Erythroblast (primary cell): ENCODE measurements at regions not wholly inside any gene's neighbourhood (a gene's known extent, or its start where the extent isn't known, plus 50 kb on each side); places are given as distances from the start of the nearest gene placed in this dataset.

Experiments
- DNase-seq, 2 experiments: peaks; one replicate each; lab custom pipeline; 2025; lab: John Stamatoyannopoulos, UW
- GATA1 ChIP-seq: IDR thresholded peaks from 2 replicates; pipeline ENCODE4 v1.6.1; 2011; ENCODE audit warnings: low read depth, mild to moderate bottlenecking, control low read depth, low read length, moderate library complexity
- POLR2A ChIP-seq: IDR thresholded peaks from 2 replicates; pipeline ENCODE4 v1.6.1; 2011; ENCODE audit warnings: mild to moderate bottlenecking, low read length

DNA sequence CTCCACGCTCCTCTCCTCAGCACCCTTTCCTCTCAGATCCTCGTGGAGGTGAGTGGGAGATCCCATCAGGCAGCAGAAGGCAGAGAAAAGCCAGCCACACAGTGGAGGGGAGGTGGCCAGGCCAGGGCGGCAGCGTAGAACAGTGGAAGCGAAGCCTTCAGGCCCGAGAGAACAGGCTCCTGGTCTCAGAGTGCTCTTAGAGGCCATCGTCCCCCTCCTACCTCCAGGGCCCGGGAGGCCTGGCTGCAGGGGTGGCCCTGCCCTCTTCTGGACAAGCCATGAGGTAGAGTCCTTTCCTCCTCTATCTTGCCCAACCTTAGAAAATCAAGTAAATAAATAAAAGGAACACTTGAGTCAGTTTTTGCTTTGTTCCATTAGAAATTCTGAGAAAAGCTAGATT is 202.0 kb downstream of the KATNAL1 start:
- no peak for DNase-seq
- TF ChIP-seq POLR2A, result no peak
- no peak for TF ChIP-seq GATA1

DNA sequence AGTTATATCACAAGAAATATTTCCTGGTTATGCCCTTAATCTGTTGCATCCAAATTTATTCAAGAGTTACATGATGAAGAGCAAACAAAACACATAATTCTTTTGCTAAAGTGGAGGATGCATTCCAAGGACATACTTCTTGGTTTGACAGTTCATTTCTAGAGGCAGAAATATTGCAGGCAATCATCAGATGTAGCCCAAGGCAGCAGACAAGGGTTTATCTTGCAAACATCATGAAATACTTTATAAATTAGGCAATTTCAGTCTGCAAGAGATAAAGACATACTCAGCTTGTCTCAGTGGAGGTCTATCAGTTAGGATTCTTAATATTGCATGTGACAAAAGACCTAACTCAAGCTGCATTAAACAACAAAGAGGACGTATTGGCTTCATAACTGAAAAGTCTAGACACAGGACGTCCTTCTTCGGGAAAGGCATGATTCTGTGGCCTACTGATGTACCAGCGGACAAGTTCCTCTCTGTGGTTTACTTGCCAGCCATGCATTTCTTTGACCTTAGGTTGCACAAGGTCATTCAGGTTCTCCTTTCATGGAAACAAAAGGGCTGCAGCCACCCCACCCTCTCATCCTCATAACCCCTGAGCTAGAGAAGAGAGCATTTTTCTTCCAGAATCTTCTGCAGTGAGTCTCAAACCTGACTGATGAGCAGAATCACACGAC is 204.1 kb downstream of the KATNAL1 start:
- TF ChIP-seq POLR2A (no peak), GATA1 (no peak)
- no peak for DNase-seq

DNA sequence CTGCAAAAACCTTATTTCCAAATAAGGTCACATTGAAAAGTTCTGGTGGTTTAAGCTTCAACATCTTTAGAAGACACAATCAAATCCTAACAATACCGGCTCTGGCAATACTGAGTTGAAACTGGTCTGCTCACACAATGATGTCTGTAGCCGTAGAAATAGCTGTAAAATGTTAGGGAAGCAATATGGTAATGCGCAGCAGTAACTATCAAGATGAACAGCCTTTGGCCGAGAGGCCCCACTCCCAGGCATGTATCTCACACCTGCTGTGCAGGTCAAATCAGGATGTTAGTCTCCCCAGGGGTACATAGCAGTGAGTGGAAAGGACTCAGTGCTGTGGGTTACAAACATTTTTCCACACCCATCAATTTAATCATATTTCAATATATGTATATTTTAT is 207.1 kb downstream of the KATNAL1 start:
- TF ChIP-seq GATA1 (no peak), POLR2A (no peak)
- DNase-seq, result no peak

DNA sequence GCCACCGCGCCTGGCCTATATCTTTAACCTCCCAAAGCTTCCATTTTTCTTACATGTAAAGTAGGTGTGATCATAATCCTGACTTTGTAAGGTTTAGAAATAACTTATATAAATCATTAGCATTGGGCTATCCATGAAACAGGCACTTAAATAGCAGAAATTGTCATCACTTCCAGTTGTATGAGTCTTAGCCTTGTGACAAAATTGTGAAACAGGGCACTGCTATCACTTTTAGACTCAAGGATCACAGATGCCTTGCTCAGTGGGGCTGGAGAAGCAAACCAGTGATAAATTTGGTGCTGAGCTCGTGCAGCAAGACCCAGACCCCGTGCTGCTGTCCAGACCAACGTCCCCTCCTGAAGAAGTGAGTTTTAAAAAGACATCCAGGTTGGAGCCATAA is 209.7 kb downstream of the KATNAL1 start:
- TF ChIP-seq GATA1, result no peak
- TF ChIP-seq POLR2A, result no peak
- no peak for DNase-seq

DNA sequence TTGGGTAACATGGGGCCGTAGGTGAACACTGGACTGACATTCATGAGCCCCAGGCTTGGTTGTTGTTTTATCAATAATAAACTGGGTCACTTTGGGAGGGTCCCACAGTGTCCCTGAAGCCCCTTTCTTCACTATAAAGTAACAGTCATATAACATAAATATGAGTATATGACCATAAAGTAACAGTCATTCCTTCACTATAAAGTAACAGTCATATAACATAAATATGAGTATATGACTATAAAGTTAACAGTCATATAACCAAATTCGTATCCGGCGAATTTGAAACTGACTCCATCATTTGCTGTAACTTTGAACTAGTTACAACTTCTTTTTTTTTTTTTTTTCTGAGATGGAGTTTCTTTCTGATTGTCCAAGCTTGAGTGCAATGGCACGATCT is 210.3 kb downstream of the KATNAL1 start:
- no peak for DNase-seq
- TF ChIP-seq GATA1 (no peak), POLR2A (no peak)

DNA sequence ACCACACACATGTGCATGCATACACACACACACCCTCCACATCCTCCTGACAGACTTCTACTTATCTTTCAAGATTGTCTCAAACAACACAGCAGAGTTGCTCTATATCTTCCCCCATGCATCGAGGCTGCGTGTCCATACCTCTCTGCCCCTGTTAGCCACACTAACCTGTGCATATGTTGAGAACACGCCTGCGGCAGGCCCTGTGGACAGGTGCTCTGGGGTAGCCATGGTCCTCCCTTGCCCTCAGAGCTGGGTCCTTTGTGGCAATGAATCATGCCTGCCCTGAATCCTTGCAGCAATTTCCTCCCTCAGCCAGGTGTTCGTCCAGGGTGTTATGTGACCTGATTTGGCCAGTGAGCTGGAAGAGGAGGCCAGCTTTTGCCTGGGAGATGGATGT is 213.3 kb downstream of the KATNAL1 start:
- TF ChIP-seq POLR2A, result no peak
- no peak for TF ChIP-seq GATA1
- DNase-seq, result peak in 1 of 2 experiments; percentile 12

DNA sequence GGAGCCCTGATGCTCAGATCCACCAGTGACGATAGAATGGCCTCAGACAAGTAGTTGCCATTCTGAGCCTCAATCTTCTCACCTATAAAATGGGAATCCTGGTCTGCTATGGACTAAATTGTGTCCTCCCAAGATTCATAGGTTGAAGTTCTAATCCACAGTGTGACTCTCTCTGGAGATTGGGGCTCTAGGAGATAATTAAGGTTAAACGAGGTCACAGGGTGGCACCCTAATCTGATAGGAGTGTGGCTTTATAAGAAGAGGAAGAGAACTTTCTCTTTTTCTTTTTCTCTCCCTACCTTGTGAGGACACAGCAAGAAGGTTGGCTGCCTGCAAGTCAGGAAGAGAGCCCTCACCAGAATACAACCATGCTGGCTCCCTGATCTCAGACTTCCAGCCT is 214.1 kb downstream of the KATNAL1 start:
- TF ChIP-seq POLR2A, result no peak
- no peak for TF ChIP-seq GATA1
- peak; percentile 19 to 55 for DNase-seq

DNA sequence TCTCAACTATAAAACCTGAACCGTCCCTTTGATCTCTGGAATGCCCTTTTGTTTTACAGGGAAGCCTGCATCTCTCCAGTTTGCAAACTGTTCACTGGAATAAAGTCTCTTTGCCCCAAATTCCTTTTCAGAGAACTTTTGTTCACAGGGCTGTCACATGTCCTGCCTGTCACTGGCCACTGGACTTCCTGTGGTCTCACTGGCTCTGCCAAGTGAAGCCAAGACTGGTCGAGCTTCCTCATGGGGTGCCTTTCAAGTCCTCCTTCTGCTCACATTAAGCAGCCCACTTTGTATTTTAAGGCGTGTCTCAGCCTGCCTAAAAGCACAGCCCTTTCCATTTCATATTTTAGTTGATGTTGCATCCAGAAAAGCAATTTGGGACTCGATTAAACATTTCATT is 215.7 kb downstream of the KATNAL1 start:
- TF ChIP-seq GATA1 (no peak), POLR2A (no peak)
- DNase-seq, result no peak

DNA sequence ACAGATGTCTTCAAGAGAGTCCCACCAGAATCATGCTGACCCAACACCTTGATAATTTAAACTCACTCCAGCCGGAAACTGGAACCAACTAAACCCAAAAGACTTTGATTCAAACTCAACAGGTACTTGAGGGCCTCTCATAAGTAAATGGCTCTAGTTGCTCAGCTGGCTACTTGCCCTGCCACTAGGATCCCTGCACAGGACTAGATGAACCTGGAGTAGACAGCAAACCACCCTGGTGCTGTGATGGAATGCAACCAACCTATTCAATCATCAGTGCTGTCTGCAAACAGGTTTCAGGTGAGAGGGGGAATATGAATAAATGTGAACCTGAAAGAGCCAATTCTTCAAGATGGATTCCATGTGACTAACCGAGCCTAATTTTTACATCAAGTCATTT is 216.3 kb downstream of the KATNAL1 start:
- no peak for TF ChIP-seq GATA1
- TF ChIP-seq POLR2A, result no peak
- DNase-seq, result no peak

DNA sequence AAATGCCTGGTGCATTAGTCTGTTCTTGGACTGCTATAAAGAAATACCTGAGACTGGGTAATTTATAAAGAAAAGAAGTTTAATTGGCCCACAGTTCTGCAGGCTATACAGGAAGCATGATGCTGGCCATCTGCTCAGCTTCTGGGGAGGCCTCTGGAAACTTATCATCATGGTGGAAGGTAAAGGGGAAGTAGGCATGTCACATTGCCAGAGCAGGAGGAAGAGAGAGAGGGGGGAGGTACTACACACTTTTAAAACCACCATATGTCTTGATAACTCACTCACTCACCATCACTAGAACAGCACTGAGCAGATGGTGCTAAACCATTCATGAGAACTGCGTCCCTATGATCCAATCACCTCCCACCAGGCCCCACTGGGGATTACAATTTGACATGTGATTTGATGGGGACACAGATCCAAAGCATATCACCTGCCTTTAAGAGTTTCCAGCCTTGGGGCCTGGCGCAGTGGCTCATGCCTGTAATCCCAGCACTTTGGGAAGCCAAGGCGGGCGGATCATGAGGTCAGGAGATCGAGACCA is 219.0 kb downstream of the KATNAL1 start:
- no peak for TF ChIP-seq POLR2A
- TF ChIP-seq GATA1, result no peak
- DNase-seq, result no peak

DNA sequence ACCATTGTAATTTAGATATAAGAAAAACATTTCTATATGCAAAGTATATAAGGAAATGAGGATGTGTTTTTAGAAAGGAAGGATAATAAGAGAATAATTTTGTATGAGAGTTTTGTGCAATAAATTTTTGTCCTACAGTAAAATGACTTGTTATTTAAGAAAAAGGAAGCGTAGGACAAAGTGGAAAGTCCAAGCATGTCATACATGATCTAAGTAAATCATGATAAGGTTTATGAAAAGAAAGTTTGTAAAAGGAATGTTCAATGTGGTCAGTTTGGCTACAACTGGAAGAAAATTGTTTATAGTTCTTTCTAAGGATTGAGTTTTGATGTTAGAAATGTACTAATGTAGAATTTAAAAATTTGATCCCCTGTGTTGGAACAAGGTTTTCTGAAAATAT is 222.3 kb downstream of the KATNAL1 start:
- DNase-seq, result no peak
- no peak for TF ChIP-seq POLR2A

DNA sequence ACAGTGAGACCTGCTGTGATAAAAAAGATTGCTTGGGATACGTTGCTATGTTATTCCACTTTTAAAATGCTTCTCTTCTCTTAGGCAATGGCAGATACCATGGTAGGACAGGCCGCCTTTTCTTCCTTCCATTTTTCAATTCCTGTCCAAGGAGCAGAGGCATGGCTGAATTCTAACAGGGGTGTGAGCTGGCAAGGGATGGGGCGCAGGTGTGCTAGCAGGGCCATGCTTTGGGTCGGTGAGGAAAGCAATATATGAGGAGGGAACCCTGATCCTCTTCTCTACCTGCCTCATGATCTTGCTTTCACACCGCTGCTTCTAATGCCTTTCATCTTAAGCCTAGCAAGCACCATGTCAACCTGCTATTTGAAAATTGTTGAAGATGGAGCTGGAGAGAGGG is 225.0 kb downstream of the KATNAL1 start:
- no peak for TF ChIP-seq GATA1
- no peak for TF ChIP-seq POLR2A
- DNase-seq, result no peak

DNA sequence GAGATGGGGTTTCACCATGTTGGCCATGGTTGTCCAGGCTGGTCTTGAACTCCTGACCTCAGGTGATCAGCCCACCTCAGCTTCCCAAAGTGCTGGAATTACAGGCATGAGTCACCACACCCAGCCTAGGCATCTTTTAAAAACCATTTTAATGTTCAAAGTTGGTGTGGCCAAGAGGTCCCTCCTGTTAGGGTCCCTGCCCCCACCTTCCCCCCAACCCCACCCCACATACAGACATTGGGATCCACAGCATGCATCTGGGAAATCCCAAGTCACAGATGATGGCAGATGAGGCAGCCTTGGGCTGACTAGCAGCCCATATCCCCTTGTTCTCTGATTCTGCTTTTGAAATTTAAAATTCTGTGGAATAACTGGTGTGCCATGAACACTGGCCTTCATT is 226.0 kb downstream of the KATNAL1 start:
- no peak for DNase-seq
- TF ChIP-seq POLR2A, result no peak
- TF ChIP-seq GATA1, result no peak

DNA sequence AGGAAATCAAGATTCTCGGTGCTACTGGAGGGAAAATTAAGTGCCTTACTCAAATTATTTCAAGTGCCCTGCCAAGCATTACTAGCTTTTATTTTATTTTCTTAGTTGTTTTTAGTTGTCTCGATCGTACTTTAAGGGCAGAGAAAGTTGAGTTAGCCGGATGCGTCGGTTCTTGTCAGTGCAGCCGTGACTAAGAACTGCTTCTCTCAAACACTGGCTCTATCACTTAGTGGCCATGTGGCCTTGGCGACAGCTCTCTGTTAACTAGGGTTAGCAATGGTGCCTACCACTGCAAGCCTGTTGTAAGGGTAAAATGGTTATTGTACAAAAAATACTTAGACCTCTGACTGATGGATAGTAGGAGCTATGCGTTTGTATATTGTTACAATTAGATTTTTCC is 227.8 kb downstream of the KATNAL1 start:
- TF ChIP-seq GATA1, result no peak
- no peak for TF ChIP-seq POLR2A
- DNase-seq, result no peak

DNA sequence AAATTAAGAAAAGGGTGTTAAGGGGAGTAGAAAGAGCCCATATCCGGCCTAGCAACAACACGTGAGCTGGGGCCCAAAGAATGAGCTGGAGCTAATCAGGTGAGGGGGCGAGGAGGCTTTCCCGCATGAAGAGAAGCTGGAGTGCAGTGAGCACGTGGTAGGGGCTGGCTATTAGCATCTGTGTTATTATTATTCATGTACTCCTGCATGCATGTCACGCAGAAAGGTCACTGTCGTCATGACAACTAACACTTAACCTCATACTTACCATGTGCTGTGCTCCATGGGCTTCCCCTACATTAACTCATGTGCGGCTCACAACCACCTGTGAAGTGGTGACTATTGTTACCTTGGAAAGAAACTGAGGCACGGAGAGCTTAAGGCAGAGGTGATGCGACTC is 227.6 kb upstream of the UBL3 start:
- TF ChIP-seq POLR2A (no peak), GATA1 (no peak)
- no peak for DNase-seq

DNA sequence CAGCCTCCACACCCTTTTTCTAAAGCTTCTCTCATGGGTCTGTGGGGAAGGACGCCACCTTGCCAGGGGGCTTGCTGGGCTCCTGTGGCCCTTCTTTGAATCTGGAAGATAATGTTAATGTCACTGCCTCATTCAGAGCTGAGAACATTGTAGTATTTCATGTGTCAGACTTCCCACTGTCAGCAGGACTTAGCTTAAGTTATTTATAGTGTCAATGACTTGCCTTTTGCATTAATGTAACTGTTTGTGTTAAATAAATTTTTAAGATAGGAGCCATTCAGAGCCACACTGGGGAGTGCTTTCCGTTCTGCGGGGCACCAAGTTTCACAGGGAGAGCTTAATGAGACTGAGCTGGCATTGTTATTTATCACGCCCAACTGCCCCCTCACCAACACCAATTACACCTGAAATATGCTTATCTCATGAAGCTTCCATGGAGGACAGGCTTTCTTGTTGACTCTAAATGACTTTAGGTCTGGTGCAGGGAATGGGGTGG is 226.9 kb upstream of the UBL3 start:
- no peak for DNase-seq
- no peak for TF ChIP-seq POLR2A
- TF ChIP-seq GATA1, result no peak
